ENCODE measurements at regions not wholly inside any gene's neighbourhood (a gene's known extent, or its start where the extent isn't known, plus 50 kb on each side); places are given as distances from the start of the nearest gene placed in this dataset.

DNA sequence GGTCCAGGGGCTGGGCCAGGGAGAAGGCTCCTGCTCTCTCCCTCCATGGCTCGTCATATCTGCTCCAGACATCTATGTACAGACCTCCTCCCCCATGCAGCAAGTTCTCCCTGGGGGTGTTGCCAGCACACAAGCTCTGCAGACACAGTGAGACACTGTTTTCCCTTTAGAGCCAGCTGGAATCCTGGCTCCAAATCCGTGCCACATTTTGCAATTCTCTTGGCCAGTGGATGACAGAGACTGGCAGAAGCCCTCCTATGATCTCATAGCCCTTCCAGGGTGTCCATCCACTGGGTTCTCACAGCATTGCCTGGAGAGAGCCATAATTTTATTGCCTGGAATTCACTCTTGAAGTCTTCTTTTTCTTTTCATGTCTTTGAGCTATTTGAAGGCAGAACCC is 203.9 kb downstream of the TLE3 start:
- H3K4me3 Mint-ChIP-seq (ENCODE audit: low read depth, unreplicated experiment) = no peak overlapping the region
- H3K27ac Mint-ChIP-seq (ENCODE audit: unreplicated experiment) = no peak overlapping the region
- no peaks in the 10 kb centered on the region for H3K4me1 Mint-ChIP-seq (ENCODE audit: low read depth, unreplicated experiment)
- CTCF ChIA-PET = no interaction called here
- no TSS peak for BruUV-seq (replicated peaks)
- intact Hi-C loops (cut with micrococcal nuclease; ENCODE audit: unreplicated experiment) = no loop called here
- TF ChIP-seq CTCF (IDR thresholded peaks at IDR 0.05; ENCODE audit: unreplicated experiment) = no peak
- no peak for DNase-seq
- H3K36me3 Mint-ChIP-seq (ENCODE audit: insufficient read depth, unreplicated experiment) = no peaks in the 10 kb centered on the region
- H3K27me3 Mint-ChIP-seq (ENCODE audit: unreplicated experiment) = peaks cover 98% of the 10 kb centered on the region
- no peaks in the 10 kb centered on the region for H3K9me3 Mint-ChIP-seq (ENCODE audit: low read depth, unreplicated experiment)

DNA sequence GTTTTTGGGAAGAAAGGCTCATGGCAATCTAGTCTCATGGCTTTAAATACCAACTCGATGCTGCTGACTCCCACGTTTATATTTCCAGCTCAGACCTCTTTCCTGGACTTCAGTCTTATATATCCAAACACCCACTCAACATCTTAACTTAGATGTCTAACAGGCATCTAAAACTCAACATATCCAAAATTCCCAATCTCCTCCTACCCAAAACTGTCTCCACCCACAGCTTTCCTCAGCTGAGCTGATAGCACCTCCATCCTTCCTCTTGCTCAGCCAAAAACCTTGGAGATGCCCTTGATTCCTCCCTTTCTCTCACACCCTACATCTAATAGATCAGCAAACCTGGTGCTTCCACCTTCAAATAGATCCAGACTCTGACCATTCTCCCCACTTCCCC is 202.5 kb downstream of the TLE3 start:
- Mint-ChIP-seq H3K36me3 (ENCODE audit: insufficient read depth, unreplicated experiment) (no peaks in the 10 kb centered on the region), H3K9me3 (ENCODE audit: low read depth, unreplicated experiment) (no peaks in the 10 kb centered on the region), H3K27ac (ENCODE audit: unreplicated experiment) (no peak overlapping the region), H3K27me3 (ENCODE audit: unreplicated experiment) (peaks cover 93% of the 10 kb centered on the region), H3K4me3 (ENCODE audit: low read depth, unreplicated experiment) (no peak overlapping the region), H3K4me1 (ENCODE audit: low read depth, unreplicated experiment) (no peaks in the 10 kb centered on the region)
- no peak for TF ChIP-seq CTCF (IDR thresholded peaks at IDR 0.05; ENCODE audit: unreplicated experiment)
- intact Hi-C loops (cut with micrococcal nuclease; ENCODE audit: unreplicated experiment) = no loop called here
- no peak for DNase-seq
- CTCF ChIA-PET = no interaction called here
- no TSS peak for BruUV-seq (replicated peaks)

DNA sequence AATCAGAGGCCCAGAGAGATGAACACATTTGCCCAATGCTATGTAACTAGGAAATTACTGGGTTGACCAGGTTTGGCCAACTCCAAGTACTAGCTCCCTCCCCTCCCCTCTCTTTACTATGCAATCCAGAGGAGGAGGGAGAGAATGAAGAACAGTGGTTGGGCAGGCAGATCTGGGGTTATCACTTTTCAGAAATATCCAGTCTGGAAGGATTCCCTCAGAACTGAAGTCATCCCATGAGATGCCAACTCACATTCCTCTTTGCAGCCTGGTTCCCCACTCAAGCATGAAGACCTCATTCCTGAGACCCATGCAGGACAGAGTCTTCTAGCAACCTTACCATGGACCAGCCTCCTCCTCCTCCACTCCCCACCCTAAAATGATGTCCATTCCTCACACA is 201.1 kb downstream of the TLE3 start:
- no TSS peak for BruUV-seq (replicated peaks)
- CTCF ChIA-PET = no interaction called here

DNA sequence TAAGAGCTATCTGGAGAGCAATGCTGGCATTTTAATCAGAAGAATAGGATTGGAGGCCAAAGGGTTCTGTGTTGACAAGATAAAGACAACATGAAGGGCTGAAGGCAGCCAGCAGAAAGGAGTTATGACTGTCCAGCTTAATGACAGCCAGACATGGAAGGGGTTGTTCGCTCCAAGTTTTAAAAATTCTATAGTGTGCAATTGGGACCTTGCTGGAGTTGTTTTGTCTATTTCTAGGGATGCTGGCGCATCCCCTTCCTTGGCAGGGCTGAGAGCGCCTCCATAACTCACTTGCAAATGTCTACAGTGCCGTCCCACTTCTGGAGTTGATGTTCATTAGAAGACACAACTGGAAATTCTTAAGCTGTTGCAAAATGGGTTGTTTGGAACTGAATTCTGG is 200.7 kb downstream of the TLE3 start:
- Mint-ChIP-seq H3K9me3 (ENCODE audit: low read depth, unreplicated experiment) (no peaks in the 10 kb centered on the region), H3K36me3 (ENCODE audit: insufficient read depth, unreplicated experiment) (no peaks in the 10 kb centered on the region), H3K4me3 (ENCODE audit: low read depth, unreplicated experiment) (no peak overlapping the region), H3K27ac (ENCODE audit: unreplicated experiment) (no peak overlapping the region), H3K4me1 (ENCODE audit: low read depth, unreplicated experiment) (no peaks in the 10 kb centered on the region), H3K27me3 (ENCODE audit: unreplicated experiment) (peaks cover 90% of the 10 kb centered on the region)
- CTCF ChIA-PET = no interaction called here
- no TSS peak for BruUV-seq (replicated peaks)
- no peak for DNase-seq
- intact Hi-C loops (cut with micrococcal nuclease; ENCODE audit: unreplicated experiment) = no loop called here
- no peak for TF ChIP-seq CTCF (IDR thresholded peaks at IDR 0.05; ENCODE audit: unreplicated experiment)

More for the DNA sequence above, 201.1 kb downstream of the TLE3 start:
- TF ChIP-seq CTCF (IDR thresholded peaks at IDR 0.05; ENCODE audit: unreplicated experiment) = no peak
- intact Hi-C loops (cut with micrococcal nuclease; ENCODE audit: unreplicated experiment) = no loop called here
- no peaks in the 10 kb centered on the region for H3K36me3 Mint-ChIP-seq (ENCODE audit: insufficient read depth, unreplicated experiment)
- H3K9me3 Mint-ChIP-seq (ENCODE audit: low read depth, unreplicated experiment) = no peaks in the 10 kb centered on the region
- H3K27ac Mint-ChIP-seq (ENCODE audit: unreplicated experiment) = no peak overlapping the region
- DNase-seq = no peak
- H3K4me3 Mint-ChIP-seq (ENCODE audit: low read depth, unreplicated experiment) = no peak overlapping the region
- H3K27me3 Mint-ChIP-seq (ENCODE audit: unreplicated experiment) = peaks cover 93% of the 10 kb centered on the region
- H3K4me1 Mint-ChIP-seq (ENCODE audit: low read depth, unreplicated experiment) = no peaks in the 10 kb centered on the region

Data from Calu3 (cell line).